Stimulated activated naive CD8-positive, alpha-beta T cell treated with anti-CD3 and anti-CD28 coated beads, Interleukin-15, Interleukin-2, amounts not matched to agents 100 U/mL and 50 U/mL, for 24 hours (primary cell): ENCODE measurements at regions not wholly inside any gene's neighbourhood (a gene's known extent, or its start where the extent isn't known, plus 50 kb on each side); places are given as distances from the start of the nearest gene placed in this dataset.
A peak's percentile ranks its signal among the peaks of the same experiment; 100 is the strongest.
"Not testable (repeated sequence)": the region's sequence is repeated elsewhere in the genome, so short reads cannot be mapped to it uniquely, and the experiment has no call there.

Source experiments
- ATAC-seq: fragments of 150-1000 bp; cut with Tn5 transposase; one replicate; pipeline ENCODE4 v1.10.0; 2021
- DNase-seq: peaks from one replicate; pipeline ENCODE4 v3.0.0; 2021

DNA sequence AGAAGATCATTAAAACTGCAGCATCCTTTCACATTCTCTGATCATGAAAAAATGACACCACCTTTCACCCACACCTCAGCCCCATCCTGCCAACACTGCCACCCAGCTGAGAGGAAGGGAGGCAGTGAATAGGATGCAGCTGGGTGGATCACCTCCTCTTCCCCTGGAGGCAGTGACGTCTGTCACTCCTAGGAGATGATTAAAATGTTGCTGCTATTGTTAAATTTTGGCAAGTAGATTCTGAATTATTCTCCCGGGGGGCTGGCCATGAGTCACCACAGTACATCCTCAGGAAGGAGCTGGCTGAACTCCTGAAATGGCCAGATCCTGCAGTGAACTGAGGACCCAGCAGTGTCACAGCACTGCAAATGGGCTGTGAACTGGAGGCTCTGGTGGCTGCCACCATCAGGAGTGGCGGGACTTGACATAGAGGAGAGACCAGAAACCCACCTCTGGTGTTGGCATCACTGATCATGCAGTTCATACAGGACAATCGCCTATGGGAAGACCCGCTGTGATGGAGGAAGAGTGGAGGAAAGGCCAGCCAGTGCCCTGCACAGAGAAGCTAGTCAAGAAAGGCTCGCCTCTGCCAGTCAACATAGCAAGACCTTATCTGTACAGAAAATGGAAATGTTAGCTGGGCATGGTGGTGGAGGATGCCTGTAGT lies 199.1 kb downstream of the FAM43A start:
- ATAC-seq (no peak), DNase-seq (no peak)

DNA sequence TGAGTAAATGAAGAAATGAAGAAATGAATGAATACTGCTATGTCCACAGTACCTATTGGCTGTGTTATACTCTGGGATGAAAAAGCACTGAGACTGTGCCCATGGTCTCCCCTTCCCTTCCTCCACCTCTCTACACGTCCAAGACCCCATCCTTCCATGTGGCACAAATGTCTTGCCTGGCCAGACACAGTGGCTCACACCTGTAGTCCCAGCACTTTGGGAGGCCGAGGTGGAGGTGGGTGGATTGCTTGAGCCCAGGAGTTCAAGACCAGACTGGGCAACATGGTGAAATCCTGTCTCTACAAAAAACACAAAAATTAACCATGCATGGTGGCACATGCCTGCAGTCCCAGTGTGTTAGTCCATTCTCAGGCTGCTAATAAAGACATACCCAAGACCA lies 200.1 kb downstream of the FAM43A start:
- DNase-seq (no peak), ATAC-seq (no peak)

DNA sequence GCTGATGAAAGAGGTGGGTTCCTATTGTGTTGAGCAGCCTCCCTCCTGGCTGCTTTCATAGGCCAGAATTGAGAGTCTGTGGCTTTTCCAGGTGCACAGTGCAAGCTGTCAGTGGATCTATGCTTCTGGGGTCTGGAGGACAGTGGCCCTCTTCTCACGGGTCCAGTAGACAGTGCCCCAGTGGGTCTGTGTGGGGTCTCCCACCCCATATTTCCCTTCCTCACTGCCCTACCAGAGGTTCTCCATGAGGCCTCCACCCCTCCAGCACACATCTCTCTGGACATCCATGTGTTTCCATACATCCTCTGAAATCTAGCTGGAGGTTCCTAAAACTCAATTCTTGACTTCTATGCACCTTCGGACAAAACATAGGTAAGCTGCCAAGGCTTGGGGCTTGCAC lies 201.2 kb downstream of the FAM43A start:
- DNase-seq (no peak), ATAC-seq (no peak)

DNA sequence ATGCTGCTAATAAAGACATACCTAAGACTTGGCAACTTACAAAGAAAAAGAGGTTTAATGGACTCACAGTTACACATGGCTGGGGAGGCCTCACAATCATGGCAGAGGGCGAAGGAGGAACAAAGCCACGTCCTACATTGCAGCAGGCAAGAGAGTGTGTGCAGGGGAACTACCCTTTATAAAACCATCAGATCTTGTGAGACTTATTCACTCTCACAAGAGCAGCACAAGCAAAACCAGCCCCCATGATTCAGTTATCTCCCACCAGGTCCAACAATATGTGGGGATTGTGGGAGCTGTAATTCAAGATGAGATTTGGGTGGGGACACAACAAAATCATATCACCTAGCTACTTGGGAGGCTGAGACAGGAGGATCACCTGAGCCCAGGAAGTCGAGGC lies 202.4 kb downstream of the FAM43A start:
- ATAC-seq, DNase-seq: not testable (repeated sequence)

DNA sequence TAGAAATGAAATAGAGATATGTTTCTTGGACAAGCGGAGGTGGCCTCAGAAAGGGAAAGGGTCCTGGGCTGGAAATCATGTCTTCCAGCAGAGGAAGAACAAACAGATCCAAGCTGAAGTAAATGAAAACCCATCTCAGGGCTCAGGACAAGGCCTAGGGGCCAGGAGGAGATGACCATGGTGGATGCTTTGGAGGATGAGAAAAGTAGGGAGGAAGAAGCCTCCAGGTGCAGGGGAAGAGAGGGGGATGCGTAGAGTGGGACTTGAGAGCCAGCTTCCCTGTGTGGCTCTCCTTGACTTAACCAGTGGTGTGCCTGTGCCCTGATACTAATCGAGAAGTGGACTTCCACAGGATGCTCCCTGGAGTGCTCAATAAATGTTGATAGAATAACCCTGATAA lies 203.2 kb downstream of the FAM43A start:
- no peak for ATAC-seq
- no peak for DNase-seq

DNA sequence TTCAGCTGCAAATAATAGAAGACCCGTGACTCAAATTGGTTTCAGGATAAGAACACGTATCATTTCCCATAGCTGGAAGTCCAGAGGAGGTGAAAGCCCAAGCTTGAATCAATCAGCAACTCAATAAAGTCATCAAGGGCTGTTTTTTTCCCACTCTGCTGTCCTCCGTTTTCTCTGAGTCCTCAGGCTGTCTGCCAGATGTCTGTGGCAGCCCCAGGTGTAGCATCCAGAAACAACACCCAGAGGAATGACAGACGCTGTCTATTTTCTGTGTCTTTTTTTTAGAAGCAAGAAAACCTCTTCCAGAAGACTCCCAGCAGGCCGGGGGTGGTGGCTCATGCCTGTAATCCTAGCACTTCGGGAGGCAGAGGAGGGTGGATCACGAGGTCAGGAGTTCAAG lies 204.4 kb downstream of the FAM43A start:
- DNase-seq (no peak), ATAC-seq (no peak)

DNA sequence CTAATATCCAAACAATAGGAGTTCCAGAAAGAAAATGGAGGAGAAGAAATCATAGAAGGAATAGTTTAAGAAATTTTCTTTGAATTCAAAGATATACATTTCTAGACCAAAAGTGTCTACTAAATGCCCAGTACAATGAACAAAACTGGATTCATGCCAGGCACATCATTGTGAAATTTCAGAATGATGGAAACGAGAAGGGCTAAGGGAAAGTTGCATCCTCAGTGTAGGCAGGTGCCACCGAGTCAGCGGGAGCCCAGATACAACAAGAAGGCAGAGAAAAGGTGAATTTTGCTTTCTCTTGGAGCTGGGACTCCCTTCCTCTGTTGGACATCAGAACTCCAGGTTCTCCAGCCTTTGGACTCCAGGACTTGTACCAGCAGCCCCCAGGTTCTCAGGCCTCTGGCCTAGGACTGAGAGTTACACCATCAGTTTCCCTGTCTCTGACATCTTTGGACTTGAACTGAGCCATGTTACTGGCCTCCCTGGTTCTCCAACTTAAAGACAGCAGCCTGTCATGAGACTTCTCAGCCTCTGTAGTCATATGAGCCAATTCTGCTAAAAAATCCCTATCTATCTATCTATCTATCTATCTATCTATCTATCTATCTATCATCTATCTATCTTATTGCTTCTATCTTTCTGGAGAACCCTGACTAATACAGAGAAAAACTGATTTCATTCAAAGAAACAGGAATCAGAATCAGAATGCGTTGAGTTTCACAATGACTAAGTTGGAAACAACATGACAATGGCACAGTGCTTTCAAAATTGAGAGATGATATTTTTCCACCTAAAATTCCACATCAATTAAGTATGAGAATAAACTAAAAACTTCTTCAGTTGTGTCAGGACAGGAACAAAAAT lies 207.7 kb downstream of the FAM43A start:
- ATAC-seq (peak; percentile 36), DNase-seq (no peak)

DNA sequence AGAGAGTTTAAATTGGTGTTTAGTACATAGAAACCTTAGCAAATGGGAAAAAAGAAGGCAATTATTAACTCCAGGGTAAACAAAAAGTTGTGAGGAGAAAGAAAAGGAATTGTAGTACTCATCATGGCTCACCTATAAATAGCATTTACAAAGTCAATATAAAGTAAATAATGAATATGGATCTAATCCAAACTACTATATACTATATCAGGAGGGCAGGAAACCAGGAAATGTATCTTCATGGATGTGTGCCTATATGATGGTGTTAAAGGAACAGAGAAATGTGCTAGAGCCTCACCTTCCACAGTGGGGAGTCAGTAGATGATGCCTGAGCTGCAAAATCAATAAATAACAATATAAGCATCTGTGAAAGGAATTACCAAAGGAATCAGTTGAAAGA lies 208.9 kb downstream of the FAM43A start:
- DNase-seq = no peak
- ATAC-seq = no peak

DNA sequence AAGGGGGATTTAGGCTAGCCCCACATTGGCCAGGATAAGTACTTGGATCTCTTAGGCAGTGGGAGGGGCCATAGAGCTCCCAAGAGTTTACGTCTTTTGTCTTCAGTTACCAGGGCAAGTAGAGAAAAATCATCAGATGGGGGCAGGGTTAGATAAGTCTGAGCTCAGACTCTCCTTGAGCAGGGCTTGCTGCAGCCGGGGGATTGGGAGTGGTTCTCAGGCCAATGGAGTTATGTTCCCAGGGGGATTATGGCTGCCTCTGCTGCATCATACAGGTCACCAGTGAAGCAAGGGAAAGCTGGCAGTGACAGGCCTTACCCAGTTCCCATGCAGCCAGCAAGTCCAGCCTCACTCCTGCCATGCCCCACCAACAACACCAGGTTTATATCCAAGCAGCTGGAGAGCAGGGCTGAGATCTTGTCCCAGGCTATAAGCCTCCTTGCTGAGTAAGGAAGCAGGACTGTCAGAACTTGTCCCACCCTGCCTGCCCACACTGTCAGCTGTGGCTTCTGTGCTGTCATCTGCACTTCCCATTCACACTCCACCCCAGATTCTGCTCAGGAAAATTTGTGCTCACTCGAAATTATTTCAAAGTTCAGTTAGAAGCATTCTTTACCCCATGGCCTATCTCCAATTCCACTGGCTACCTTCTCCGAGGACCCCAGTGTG lies 215.3 kb downstream of the FAM43A start:
- no peak for DNase-seq
- ATAC-seq = no peak

DNA sequence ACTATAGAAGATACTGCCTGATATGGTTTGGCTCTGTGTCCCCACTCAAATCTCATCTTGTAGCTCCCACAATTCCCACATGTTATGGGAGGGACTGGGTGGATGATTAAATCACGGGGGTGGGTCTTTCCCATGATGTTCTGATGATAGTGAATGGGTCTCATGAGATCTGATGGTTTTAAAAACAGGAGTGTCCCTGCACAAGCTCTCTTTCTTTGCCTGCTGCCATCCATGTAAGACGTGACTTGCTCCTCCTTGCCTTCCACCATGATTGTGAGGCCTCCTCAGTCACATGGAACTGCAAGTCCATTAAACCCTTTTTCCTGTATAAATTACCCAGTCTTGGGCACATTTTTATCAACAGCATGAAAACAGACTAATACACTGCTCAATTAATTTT lies 217.8 kb downstream of the FAM43A start:
- not testable (repeated sequence) for DNase-seq

DNA sequence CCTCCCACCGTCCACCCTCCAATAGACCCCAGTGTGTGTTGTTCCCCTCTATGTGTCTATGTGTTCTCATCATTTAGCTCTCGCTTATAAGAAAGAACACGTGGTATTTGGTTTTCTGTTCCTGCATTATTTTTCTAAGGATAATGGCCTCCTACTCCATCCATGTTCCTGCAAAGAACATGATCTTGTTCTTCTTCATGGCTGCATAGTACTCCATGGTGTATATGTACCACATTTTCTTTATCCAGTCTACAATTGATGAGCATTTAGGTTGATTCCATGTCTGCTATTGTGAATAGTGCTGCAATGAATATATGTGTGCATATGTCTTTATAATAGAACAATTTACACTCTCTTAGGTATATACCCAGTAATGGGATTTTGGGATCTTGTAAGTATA lies 219.3 kb downstream of the FAM43A start:
- ATAC-seq, DNase-seq: not testable (repeated sequence)

More for the DNA sequence above, 217.8 kb downstream of the FAM43A start:
- ATAC-seq = not testable (repeated sequence)

DNA sequence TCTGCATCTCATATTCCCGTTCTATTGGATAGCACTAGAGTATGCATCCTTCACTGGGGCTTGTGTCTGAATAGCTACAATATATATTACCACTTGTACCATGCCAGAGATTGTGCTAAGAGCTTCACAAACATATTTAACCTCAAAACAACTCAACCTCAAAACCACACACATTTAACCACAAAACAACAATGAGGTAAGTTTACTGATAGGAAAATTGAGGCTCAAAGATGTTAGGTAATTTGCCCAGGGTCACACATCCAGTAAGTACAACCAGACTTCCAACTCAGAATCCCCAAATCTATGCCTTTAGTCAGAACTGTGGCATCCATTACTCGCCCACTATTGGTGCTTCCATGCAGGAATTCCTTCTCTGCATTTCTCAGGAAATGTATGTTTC lies 220.0 kb downstream of the FAM43A start:
- ATAC-seq (no peak), DNase-seq (no peak)

DNA sequence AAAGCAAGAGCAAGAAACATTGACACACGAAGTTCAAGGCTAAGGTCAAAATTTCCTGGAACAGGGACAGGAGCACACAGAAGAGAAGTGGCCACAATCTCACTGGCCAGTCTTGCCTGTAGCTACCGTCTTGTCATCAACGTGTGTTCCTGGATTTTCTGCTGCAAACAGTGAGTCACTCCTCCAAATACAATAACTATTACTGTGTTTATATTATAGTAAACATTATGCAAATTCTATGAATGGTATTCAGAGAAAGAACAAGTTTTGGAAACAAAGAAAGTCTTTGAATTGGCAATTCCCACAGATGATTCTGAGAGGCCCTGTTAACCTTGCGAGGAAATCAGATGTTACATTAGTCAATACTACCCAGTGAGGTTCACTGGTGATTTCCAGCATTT lies 220.5 kb downstream of the FAM43A start:
- ATAC-seq = no peak

DNA sequence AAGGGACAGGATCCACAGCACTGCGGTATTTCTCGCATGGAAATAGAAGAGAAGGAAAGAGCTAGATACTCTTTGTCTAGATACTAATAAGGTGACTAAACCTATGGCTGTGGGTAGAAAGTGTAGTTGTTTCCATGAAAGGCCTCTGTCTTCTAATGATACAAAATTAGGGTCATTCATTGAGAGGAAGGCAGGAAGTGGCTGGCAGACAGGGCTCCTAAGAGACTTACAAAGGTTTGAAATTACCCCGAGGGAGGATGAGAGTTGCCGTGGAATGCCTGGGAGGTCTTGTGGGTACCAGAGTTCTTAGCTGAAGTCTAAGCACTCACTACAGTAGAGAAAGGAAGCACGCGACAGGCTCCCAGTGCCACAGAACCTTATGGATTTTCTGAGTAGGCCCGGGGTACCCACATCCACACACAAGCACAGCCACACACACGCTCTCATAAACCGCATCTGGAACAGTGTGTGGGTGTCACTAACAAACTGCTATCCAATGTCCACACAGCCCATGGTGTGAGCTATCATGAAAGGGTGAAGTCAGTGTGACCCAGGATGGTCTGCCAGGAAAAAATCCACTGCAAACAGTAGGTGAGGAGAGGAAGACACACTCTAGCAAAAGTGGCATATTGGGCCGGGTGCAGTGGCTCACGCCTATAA lies 221.4 kb downstream of the FAM43A start:
- ATAC-seq = peak; percentile 55
- no peak for DNase-seq

More for the DNA sequence above, 220.5 kb downstream of the FAM43A start:
- no peak for DNase-seq

DNA sequence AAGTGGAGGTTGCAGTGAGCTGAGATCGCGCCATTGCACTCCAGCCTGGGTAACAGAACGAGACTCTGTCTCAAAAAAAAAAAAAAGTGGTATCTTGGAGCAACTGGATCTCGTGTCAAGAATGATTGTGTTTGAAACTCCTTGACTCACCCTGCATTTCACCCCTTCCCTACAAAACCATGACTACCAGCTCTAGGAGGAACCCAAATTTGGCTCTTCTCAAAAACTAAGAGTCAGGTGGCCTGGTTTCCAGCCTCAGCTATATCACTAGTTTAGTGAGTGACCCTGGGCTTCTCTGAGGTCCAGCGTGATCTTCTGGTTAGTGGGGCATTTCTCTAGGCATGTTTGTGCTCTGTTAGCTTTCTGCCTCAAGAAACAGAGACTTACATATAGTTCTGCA lies 222.1 kb downstream of the FAM43A start:
- no peak for DNase-seq
- no peak for ATAC-seq

DNA sequence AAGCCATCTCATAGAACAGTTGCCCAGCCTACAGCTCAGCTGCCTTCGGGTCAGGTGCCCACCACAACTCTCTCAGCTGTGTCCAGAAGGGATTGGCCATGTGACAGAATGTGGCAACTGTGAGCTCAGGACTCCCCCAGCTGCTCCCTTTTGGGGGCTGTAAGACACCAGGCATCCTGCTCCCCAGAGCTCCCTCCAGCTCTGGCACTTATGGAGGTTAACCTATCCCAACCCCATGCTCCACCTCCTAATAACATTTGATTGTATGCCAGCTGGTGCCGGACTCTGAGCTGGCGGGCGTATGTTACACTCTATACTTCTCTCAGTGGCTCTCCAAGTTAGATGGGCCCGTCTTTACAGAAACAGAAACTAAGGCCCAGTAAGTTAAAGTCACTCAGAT lies 222.8 kb downstream of the FAM43A start:
- ATAC-seq (no peak), DNase-seq (no peak)

DNA sequence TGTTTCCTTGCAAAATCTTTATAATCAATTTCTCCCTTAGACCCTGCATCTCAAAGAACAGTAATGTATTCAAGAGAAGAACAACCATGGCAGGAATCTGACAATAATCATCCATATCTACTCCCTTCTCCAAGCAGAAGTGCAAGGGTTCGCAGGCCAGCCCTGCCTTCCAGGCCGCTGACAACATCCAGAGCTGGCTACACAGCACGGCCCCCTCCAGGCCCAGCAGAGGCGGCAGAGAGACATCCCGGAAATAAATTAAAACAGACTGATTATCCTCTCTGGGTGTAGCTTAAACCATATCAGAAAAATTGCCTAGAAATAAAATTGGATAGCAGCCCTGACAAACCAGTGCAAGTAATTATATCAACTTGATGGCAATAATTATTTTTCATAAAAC lies 223.3 kb downstream of the FAM43A start:
- ATAC-seq = no peak
- DNase-seq = no peak

DNA sequence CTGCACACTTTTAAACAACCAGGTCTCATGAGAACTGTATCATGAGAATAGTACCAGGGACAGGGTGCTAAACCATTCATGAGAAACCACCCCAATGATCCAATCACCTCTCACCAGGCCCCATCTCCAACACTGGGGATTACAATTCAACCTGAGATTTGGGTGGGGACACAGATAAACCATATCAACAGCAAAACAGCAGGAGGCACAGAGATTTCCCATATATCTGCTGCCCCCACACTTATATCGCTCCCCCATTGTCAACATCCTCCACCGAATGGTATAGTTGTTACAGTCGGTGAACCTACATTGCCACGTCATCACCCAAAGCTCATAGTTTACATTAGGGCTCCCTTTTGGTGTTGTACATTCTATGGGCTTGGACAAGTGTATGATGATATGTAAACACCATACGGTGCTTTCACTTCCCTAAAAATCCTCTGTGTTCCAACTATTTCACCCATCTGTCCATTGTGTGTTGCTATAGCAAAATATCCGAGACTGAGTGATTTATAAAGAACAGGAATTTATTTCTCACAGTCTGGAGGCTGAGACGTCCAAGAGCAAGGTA lies 224.8 kb downstream of the FAM43A start:
- ATAC-seq = no peak
- no peak for DNase-seq

DNA sequence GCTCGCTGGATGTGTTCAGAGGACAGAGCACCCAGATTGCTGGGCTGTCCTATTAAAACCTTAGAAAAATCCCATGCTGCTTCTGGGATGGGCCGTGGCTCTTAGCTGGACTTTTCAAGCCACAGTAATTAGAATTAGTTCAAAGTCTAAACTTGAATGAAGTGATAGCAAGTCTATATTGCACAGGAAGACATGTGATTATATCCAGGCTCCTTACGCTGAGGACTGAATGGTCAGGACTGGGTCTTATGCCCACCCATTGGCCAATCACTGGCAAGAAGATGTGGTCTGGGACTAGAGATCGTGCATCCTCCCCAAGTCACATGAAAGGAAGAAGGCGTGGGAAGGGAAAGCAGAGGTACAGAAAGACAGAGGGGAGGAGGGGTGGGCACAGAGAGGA lies 227.6 kb downstream of the FAM43A start:
- ATAC-seq (no peak), DNase-seq (no peak)

DNA sequence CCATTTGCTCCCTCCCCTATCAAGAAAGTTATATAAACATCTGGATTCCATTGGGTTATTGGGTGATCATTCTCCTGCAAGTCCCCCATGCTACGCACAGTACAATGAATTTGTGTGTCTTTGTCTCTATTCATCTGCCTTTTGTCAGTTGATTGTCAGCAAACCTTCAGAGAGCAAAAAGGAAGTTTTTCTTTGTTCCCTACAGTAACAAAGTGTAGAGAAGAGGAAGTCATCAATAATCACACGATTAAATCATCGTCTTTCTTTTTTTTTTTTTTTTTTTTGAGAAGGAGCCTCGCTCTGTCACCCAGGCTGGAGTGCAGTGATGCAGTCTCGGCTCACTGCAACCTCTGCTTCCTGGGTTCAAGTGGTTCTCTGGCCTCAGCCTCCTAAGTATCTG lies 239.2 kb downstream of the FAM43A start:
- ATAC-seq, DNase-seq: not testable (repeated sequence)

DNA sequence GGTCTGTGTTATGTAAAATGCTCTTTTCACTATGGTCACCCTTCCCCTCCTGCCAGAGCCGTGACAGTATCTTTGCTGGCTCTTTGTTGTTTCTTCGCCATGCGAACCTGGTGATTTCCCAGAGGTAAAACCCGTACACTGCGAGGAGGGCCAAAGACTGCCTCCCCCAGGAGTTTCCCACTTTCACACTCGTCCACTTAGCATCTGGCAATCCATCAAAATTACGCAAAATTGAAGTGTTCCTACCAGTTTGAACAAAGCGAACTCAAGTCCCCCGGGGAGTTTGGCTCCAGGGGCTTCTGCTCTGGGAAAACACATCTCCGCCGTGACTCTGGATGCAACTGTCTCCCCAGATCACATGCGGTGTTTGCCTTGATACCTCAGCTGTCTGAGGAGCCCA lies 239.9 kb downstream of the FAM43A start:
- no peak for DNase-seq
- no peak for ATAC-seq

DNA sequence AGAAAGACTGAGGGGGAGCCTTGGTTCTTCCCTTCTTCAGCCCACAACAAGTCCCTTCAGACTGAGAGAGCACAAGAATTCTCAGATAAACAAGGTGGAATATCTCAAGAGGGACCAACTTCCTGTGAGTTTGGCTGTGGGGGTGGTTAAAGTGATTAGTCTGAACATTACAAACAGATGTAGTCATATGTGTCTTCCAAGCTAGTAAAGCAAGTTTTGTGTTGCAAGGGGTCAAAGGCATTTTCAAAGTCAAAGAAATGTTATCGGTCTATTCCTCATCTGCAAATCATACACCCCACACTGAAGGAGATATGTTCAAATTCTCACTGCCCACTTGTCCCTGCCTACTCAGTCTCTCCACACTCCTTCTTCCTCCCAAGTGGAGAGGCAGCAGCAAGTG lies 242.5 kb downstream of the FAM43A start:
- DNase-seq (no peak), ATAC-seq (no peak)
